A549 (cell line): ENCODE measurements at regions not wholly inside any gene's neighbourhood (a gene's known extent, or its start where the extent isn't known, plus 50 kb on each side); places are given as distances from the start of the nearest gene placed in this dataset.

ENCODE experiments used
- ATAC-seq, 2 experiments: fragments of 200-7000 bp in 1 of 2; fragments of >200 bp in 1 of 2; cut with Nextera tagmentation in 1 of 2; cut with Tn5 transposase in 1 of 2; 3 replicates each; pipeline versions ENCODE4 v1.8.0 to v1.9.1; 2018 to 2020; ENCODE audit warnings: mild to moderate bottlenecking in 1 of 2, moderate library complexity in 1 of 2
- CTCF ChIA-PET: fragments of 300-600 bp; sonication (Branson Sonifier 250); formaldehyde crosslinking; extraction: SDS; loops from one replicate; lab custom pipeline; 2021; ENCODE audit warnings: antibody characterized with exemption, inconsistent platforms; lab: Yijun Ruan, JAX
- POLR2A ChIA-PET: fragments of 350-600 bp; formaldehyde crosslinking; extraction: SDS; loops from one replicate; lab custom pipeline; 2021; ENCODE audit warnings: antibody characterized with exemption, inconsistent platforms; lab: Yijun Ruan, JAX
- DNase-seq, 2 experiments: peaks; one replicate each; pipeline versions ENCODE4 v3.0.0 to v3.0.0-alpha.2; 2011 to 2016; ENCODE audit warnings: low read depth in 1 of 2, low spot score in 1 of 2
- FAIRE-seq: peaks from 2 replicates; lab custom pipeline; 2011; peaks lifted over from hg19 to GRCh38; lab: Jason Lieb, UNC
- H3K27ac ChIP-seq, 2 experiments: fragments of >200 bp; sonication (Bioruptor Twin); formaldehyde crosslinking; 3 replicates each; pipeline ENCODE4 v1.5.1; 2016 to 2017
- H3K4me1 ChIP-seq: fragments of >200 bp; sonication (Bioruptor Twin); formaldehyde crosslinking; 3 replicates; pipeline ENCODE4 v1.6.1; 2016
- H3K4me2 ChIP-seq: fragments of >200 bp; sonication (Bioruptor Twin); formaldehyde crosslinking; 3 replicates; pipeline ENCODE4 v1.6.1; 2016
- H3K4me3 ChIP-seq: fragments of >200 bp; sonication (Bioruptor Twin); formaldehyde crosslinking; 3 replicates; pipeline ENCODE4 v1.5.1; 2016
- H3K9me3 ChIP-seq: fragments of >200 bp; sonication (Bioruptor Twin); formaldehyde crosslinking; 3 replicates; pipeline ENCODE4 v1.6.1; 2016
- BHLHE40 ChIP-seq: IDR thresholded peaks from 2 replicates; pipeline ENCODE4 v1.6.1; 2012; ENCODE audit warnings: low read depth, low read length, inconsistent platforms
- CBX8 ChIP-seq: fragments of 200-600 bp; sonication (generic); IDR thresholded peaks from 2 replicates; pipeline ENCODE4 v1.6.1; 2016
- CHD4 ChIP-seq: fragments of 200-600 bp; sonication (generic); IDR thresholded peaks from 2 replicates; pipeline ENCODE4 v1.6.1; 2016; ENCODE audit warnings: antibody characterized with exemption, mild to moderate bottlenecking, borderline replicate concordance
- EHF ChIP-seq: fragments of 250-450 bp; sonication (Bioruptor Pico); IDR thresholded peaks from 2 replicates; pipeline ENCODE4 v1.5.0; 2020; ENCODE audit warnings: mild to moderate bottlenecking
- EP300 ChIP-seq, 2 experiments: fragments of >200 bp; sonication (Bioruptor Twin); formaldehyde crosslinking; IDR thresholded peaks; 2 replicates in 1 of 2; 3 replicates in 1 of 2; pipeline ENCODE4 v1.6.1; 2016 to 2017
- FOSB ChIP-seq: fragments of 250-450 bp; sonication (Bioruptor Pico); IDR thresholded peaks from 2 replicates; pipeline ENCODE4 v1.5.0; 2020; ENCODE audit warnings: mild to moderate bottlenecking, moderate library complexity
- GATA3 ChIP-seq: IDR thresholded peaks from 2 replicates; pipeline ENCODE4 v1.6.1; 2012; ENCODE audit warnings: borderline replicate concordance
- HDAC2 ChIP-seq: fragments of 200-600 bp; sonication (generic); IDR thresholded peaks from 2 replicates; pipeline ENCODE4 v1.6.1; 2016
- HOXA7 ChIP-seq: fragments of 250-450 bp; sonication (Bioruptor Pico); IDR thresholded peaks from 2 replicates; pipeline ENCODE4 v1.5.0; 2020; ENCODE audit warnings: mild to moderate bottlenecking, moderate library complexity
- JUNB ChIP-seq: fragments of >200 bp; sonication (Bioruptor Twin); formaldehyde crosslinking; IDR thresholded peaks from 2 replicates; pipeline ENCODE4 v1.6.1; 2016
- KDM1A ChIP-seq: fragments of 200-600 bp; sonication (generic); IDR thresholded peaks from 2 replicates; pipeline ENCODE4 v1.6.1; 2016; ENCODE audit warnings: low read depth, mild to moderate bottlenecking
- KDM5A ChIP-seq: fragments of 200-600 bp; sonication (generic); IDR thresholded peaks from 2 replicates; pipeline ENCODE4 v1.6.1; 2016; ENCODE audit warnings: antibody characterized with exemption, mild to moderate bottlenecking
- MAZ ChIP-seq: fragments of 150-350 bp; IDR thresholded peaks from 2 replicates; pipeline ENCODE4 v1.6.1; 2014; ENCODE audit warnings: antibody characterized with exemption, low read depth, low read length, borderline replicate concordance
- MYC ChIP-seq: IDR thresholded peaks from 2 replicates; pipeline ENCODE4 v1.6.1; 2012; ENCODE audit warnings: mild to moderate bottlenecking, inconsistent platforms, low read length, improper control_type of control experiment, borderline replicate concordance
- NFE2L2 ChIP-seq: fragments of 150-350 bp; conservative IDR thresholded peaks from 2 replicates; pipeline ENCODE4 v1.6.1; 2014; ENCODE audit warnings: low read length
- NR3C1 ChIP-seq: fragments of >200 bp; sonication (Bioruptor Twin); formaldehyde crosslinking; IDR thresholded peaks from 3 replicates; pipeline ENCODE4 v1.6.1; 2017
- PHF8 ChIP-seq: fragments of 200-600 bp; sonication (generic); IDR thresholded peaks from 2 replicates; pipeline ENCODE4 v1.6.1; 2016; ENCODE audit warnings: low read depth, mild to moderate bottlenecking, antibody characterized with exemption, moderate library complexity, borderline replicate concordance
- RARB ChIP-seq: fragments of 250-450 bp; sonication (Bioruptor Pico); IDR thresholded peaks from 2 replicates; pipeline ENCODE4 v1.8.0; 2021; ENCODE audit warnings: mild to moderate bottlenecking, moderate library complexity
- RFX5 ChIP-seq: fragments of 450-650 bp; IDR thresholded peaks from 2 replicates; pipeline ENCODE4 v1.7.1; 2014; ENCODE audit warnings: antibody characterized with exemption, mild to moderate bottlenecking, moderate library complexity
- RNF2 ChIP-seq: fragments of 200-600 bp; sonication (generic); IDR thresholded peaks from 2 replicates; pipeline ENCODE4 v1.6.1; 2016; ENCODE audit warnings: low read depth, mild to moderate bottlenecking, antibody characterized with exemption, moderate library complexity, borderline replicate concordance
- SMC3 ChIP-seq: fragments of >200 bp; sonication (Bioruptor Twin); formaldehyde crosslinking; IDR thresholded peaks from 3 replicates; pipeline ENCODE4 v1.6.1; 2018; ENCODE audit warnings: inconsistent platforms
- TP53 ChIP-seq: fragments of 250-450 bp; sonication (Bioruptor Pico); IDR thresholded peaks from 2 replicates; pipeline ENCODE4 v1.5.0; 2021; ENCODE audit warnings: mild to moderate bottlenecking, moderate library complexity
- ZC3H11A ChIP-seq: fragments of 450-650 bp; IDR thresholded peaks from 2 replicates; pipeline ENCODE4 v1.6.1; 2014; ENCODE audit warnings: antibody characterized with exemption, mild to moderate bottlenecking
- WGBS: methylation state at CpG from one replicate; pipeline ENCODE4 v1.1.6; 2017; ENCODE audit errors: missing lambda C conversion rate; 5-methylcytosine and 5-hydroxymethylcytosine counted together
- TF ChIP-seq, protein P1 (sequence below): fragments of >200 bp; sonication (Bioruptor Twin); formaldehyde crosslinking; IDR thresholded peaks from 2 replicates; pipeline ENCODE4 v1.6.1; 2016

DNA sequence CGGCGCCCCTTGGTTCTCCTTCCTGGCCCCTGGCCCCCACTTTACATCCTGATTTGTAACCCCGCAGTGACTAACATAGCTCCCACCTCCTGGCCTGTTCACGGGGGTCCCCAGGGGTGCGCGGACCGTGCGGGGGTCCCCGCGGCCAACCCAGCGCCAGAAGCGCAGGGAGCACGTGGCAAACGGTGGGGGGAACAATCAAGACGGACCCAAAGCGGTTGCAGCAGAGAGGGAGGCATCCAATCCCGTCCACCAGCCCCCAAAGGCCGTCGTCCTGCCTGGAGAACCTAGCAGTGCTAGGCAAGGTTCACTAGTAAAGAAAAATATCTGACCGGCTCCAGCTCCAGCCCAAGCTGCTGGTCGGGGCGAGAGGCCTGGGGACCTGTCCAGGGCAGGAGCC is 201.5 kb downstream of the AUH start (continued):
- no peak for TF ChIP-seq RFX5
- TF ChIP-seq RARB, result no peak
- TF ChIP-seq EHF (CRISPR knock-in tag), result no peak
- no peak for TF ChIP-seq JUNB
- TF ChIP-seq HDAC2, result no peak
- TF ChIP-seq NFE2L2, result no peak
- TF ChIP-seq KDM5A, result no peak
- TF ChIP-seq KDM1A, result no peak

DNA sequence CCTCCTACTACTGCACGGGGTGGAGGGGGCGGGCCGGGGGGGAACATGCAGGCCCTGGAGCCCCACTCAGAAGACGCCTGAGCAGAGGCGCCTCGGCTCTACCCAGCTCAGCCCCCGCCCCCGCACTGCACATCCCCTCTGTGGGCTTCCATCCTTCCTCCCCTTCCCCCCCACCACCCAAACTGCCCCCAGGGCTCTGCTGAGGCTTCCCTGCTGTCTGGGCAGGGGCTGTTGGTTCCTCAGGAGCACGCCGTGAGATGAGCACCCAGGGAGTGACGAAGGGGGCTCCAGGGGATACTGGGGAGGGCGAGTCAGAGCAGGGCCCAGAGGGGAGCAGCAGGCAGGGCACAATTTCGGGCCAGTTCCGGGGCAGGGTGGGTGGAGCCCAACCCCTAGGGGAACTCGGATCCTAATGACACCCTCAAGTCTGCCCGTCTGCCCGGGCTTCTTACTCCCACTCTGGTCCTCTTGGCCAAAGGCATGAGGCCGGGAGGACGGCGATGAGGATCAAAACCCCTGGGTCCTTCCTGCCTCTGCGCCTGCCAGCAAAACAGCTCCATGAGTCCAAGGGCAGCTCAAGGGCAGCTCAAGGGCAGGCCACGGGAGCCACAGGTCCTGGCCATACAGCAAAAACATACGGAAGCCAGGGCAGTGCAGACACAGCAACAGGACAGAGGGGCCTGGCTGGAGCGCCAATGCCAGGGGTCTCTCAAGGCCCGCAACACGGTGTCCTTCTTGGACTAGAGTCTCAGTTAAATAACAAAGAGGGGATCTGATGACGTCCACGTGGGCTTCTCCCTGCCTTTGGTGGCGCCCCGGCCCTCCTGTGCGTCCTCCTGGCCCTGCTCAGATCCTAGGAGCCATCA is 200.9 kb downstream of the AUH start:
- H3K27ac ChIP-seq, result peak overlapping the region in 1 of 2 experiments; percentile 78; a peak in 2 of 6 replicates
- ChIA-PET POLR2A (no interaction called here), CTCF (interaction anchor here (0.9 kb wide), 1 partner anchor 246 kb away, joined by 3 read pairs; no protein-coding TSS in a partner anchor)
- peaks cover 33% of the 10 kb centered on the region for H3K4me1 ChIP-seq
- no peaks in the 10 kb centered on the region for H3K9me3 ChIP-seq
- H3K4me3 ChIP-seq, result no peak overlapping the region
- DNase-seq (no peak), FAIRE-seq (no peak), ATAC-seq (no peak)
- no peak overlapping the region for H3K4me2 ChIP-seq
- no peak for TF ChIP-seq EP300 (IDR thresholded peaks at IDR 0.05)
- WGBS, result 86% methylated on average over 24 of the region's 31 CpGs

DNA sequence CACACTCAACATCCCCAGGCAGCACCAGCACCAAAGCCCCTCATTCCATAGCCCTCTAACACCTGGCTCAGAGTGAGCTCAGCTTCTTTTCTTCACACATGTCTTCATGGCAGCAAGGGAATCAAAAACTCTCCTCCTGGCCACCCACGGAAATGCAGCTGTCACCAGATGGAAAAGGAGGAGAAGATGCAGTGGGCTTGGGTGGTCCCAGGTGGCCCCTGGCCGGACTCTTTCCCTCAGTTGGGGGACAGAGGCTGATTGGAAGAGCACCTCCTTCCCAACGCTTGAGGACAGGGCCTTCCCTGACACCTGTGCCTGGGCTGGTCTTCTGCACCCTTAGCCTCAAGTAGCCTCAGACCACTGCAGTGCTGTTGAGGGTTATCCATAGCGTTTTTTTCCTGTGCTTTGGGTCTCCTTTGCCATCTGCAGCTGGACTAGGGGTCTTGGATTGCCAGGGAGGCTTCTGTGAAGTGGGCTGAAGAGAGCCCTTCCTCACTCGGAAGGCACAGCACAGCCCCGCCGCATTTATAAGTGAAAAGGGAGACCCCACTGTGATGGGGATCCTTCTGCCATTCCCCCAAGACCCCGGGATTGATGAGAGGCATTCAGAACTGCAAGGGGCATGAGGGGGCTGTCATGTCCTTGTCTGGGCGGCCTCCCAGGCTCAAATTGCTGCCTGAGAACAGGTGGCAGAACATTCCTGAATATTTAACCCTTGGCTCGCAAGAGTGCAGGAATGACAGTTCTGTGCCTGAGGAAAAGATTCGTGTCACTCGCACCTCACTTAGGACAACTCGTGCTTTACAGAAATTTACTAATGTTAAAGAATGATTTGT is 200.0 kb downstream of the AUH start:
- H3K9me3 ChIP-seq, result no peaks in the 10 kb centered on the region
- CTCF ChIA-PET, result interaction anchor here (0.9 kb wide), 1 partner anchor 247 kb away, joined by 3 read pairs; no protein-coding TSS in a partner anchor
- POLR2A ChIA-PET, result interaction anchor here (0.7 kb wide), 1 partner anchor 262 kb away, joined by 3 read pairs; the partner anchor contains the start of gene NFIL3
- peak overlapping the region in 1 of 2 experiments; percentile 78; a peak in 3 of 6 replicates for H3K27ac ChIP-seq
- ATAC-seq (no peak), DNase-seq (no peak), FAIRE-seq (no peak)
- no peak overlapping the region for H3K4me2 ChIP-seq
- WGBS, result 79% methylated on average over 13 of the region's 13 CpGs
- H3K4me3 ChIP-seq, result no peak overlapping the region
- H3K4me1 ChIP-seq, result peaks cover 36% of the 10 kb centered on the region
- no peak for TF ChIP-seq RARB
- no peak for TF ChIP-seq TP53
- TF ChIP-seq KDM1A, result no peak
- no peak for TF ChIP-seq MYC
- TF ChIP-seq MAZ, result no peak
- TF ChIP-seq FOSB, result no peak
- no peak for TF ChIP-seq BHLHE40
- TF ChIP-seq KDM5A, result no peak
- TF ChIP-seq SMC3, result no peak
- TF ChIP-seq CBX8, result no peak
- no peak for TF ChIP-seq ZC3H11A
- TF ChIP-seq, protein P1, sequence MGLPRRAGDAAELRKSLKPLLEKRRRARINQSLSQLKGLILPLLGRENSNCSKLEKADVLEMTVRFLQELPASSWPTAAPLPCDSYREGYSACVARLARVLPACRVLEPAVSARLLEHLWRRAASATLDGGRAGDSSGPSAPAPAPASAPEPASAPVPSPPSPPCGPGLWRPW, result no peak
- TF ChIP-seq PHF8, result no peak
- TF ChIP-seq HOXA7 (CRISPR knock-in tag), result no peak
- no peak for TF ChIP-seq NR3C1
- TF ChIP-seq GATA3, result no peak
- no peak for TF ChIP-seq EP300 (IDR thresholded peaks at IDR 0.05)
- TF ChIP-seq CHD4, result no peak
- TF ChIP-seq RNF2, result no peak
